Neural cell (in vitro differentiated cells): ENCODE measurements at regions not wholly inside any gene's neighbourhood (a gene's known extent, or its start where the extent isn't known, plus 50 kb on each side); places are given as distances from the start of the nearest gene placed in this dataset.

Source experiments
- H2AFZ ChIP-seq: fragments of 200-600, 300-800 bp; sonication (generic), shearing (Covaris generic); 2 replicates; pipeline ENCODE4 v1.6.0; 2014; ENCODE audit warnings: low read depth, mild to moderate bottlenecking, antibody characterized with exemption, low read length, moderate library complexity
- H3F3A ChIP-seq: fragments of 200-600 bp; shearing (Covaris generic); 2 replicates; pipeline ENCODE4 v1.6.1; 2016; ENCODE audit warnings: mild to moderate bottlenecking, moderate library complexity, mixed read lengths, antibody characterized with exemption, low read length; ENCODE audit not compliant: insufficient read depth, poor library complexity, severe bottlenecking
- H3K27ac ChIP-seq: fragments of 200-600, 300-800 bp; sonication (generic), shearing (Covaris generic); 2 replicates; pipeline ENCODE4 v1.5.1; 2014; ENCODE audit warnings: mild to moderate bottlenecking, low read length, moderate library complexity
- H3K27me3 ChIP-seq: fragments of 300-800, 200-600 bp; sonication (generic), shearing (Covaris generic); 2 replicates; pipeline ENCODE4 v1.6.0; 2014; ENCODE audit warnings: mild to moderate bottlenecking, low read depth, low read length, moderate library complexity; ENCODE audit not compliant: insufficient read depth
- H3K36me3 ChIP-seq: fragments of 300-800, 200-600 bp; sonication (generic), shearing (Covaris generic); 2 replicates; pipeline ENCODE4 v1.5.1; 2014; ENCODE audit warnings: mild to moderate bottlenecking, antibody characterized with exemption, low read length, moderate library complexity; ENCODE audit not compliant: insufficient read depth
- H3K4me2 ChIP-seq: fragments of 300-800, 200-600 bp; sonication (generic), shearing (Covaris generic); 2 replicates; pipeline ENCODE4 v1.6.0; 2014; ENCODE audit warnings: mild to moderate bottlenecking, low read length
- H3K4me3 ChIP-seq: fragments of 300-800, 200-600 bp; sonication (generic), shearing (Covaris generic); 2 replicates; pipeline ENCODE4 v1.5.1; 2014; ENCODE audit warnings: mild to moderate bottlenecking, low read length, moderate library complexity
- H3K79me2 ChIP-seq: fragments of 200-600 bp; shearing (Covaris generic); replicated peaks from 2 replicates; pipeline ENCODE4 v1.6.0; 2014; ENCODE audit warnings: mild to moderate bottlenecking, low read length, moderate library complexity; ENCODE audit not compliant: insufficient read depth
- H3K9ac ChIP-seq: fragments of 300-800, 200-600 bp; sonication (generic), shearing (Covaris generic); 2 replicates; pipeline ENCODE4 v1.6.1; 2016; ENCODE audit warnings: mild to moderate bottlenecking, low read length, mixed read lengths
- H3K9me2 ChIP-seq: fragments of 200-600 bp; shearing (Covaris generic); 2 replicates; pipeline ENCODE4 v1.6.1; 2016; ENCODE audit warnings: mild to moderate bottlenecking, low read length, mixed read lengths; ENCODE audit not compliant: insufficient read depth
- H3K9me3 ChIP-seq: fragments of 200-600, 300-800 bp; sonication (generic), shearing (Covaris generic); 2 replicates; pipeline ENCODE4 v1.6.1; 2016; ENCODE audit warnings: mild to moderate bottlenecking, mixed run types, low read length, moderate library complexity, mixed read lengths
- H4K20me1 ChIP-seq: fragments of 200-600 bp; shearing (Covaris generic); 2 replicates; pipeline ENCODE4 v1.6.1; 2016; ENCODE audit warnings: mild to moderate bottlenecking, mixed run types; ENCODE audit not compliant: insufficient read depth
- EP300 ChIP-seq: fragments of 450-650 bp; conservative IDR thresholded peaks from 2 replicates; pipeline ENCODE4 v1.6.1; 2014; ENCODE audit warnings: antibody characterized with exemption, mild to moderate bottlenecking, moderate library complexity; ENCODE audit not compliant: poor library complexity, severe bottlenecking
- EZH2 ChIP-seq: fragments of 200-600, 300-800 bp; shearing (Covaris generic), sonication (generic); IDR thresholded peaks from 2 replicates; pipeline ENCODE4 v1.6.1; 2014; ENCODE audit warnings: antibody characterized with exemption, low read length, borderline replicate concordance, mild to moderate bottlenecking; ENCODE audit not compliant: insufficient read depth, poor library complexity, severe bottlenecking
- MXI1 ChIP-seq: fragments of 450-650 bp; conservative IDR thresholded peaks from 2 replicates; pipeline ENCODE4 v1.6.1; 2014; ENCODE audit warnings: antibody characterized with exemption, mild to moderate bottlenecking; ENCODE audit not compliant: poor library complexity, severe bottlenecking
- POLR2AphosphoS5 ChIP-seq: IDR thresholded peaks from 2 replicates; pipeline ENCODE4 v1.6.1; 2012
- RAD21 ChIP-seq: fragments of 450-650 bp; conservative IDR thresholded peaks from 2 replicates; pipeline ENCODE4 v1.6.1; 2014; ENCODE audit warnings: antibody characterized with exemption, mild to moderate bottlenecking, moderate library complexity
- SMC3 ChIP-seq: fragments of 450-650 bp; conservative IDR thresholded peaks from 2 replicates; pipeline ENCODE4 v1.6.1; 2014; ENCODE audit warnings: antibody characterized with exemption, mild to moderate bottlenecking, moderate library complexity; ENCODE audit not compliant: poor library complexity
- TAF1 ChIP-seq: IDR thresholded peaks from 2 replicates; pipeline ENCODE4 v1.6.1; 2012; ENCODE audit warnings: low read depth
- TF ChIP-seq, protein P1 (sequence below): fragments of 450-650 bp; IDR thresholded peaks from 2 replicates; pipeline ENCODE4 v1.5.1; 2014; ENCODE audit warnings: antibody characterized with exemption, mild to moderate bottlenecking, moderate library complexity; ENCODE audit not compliant: poor library complexity, severe bottlenecking
- TF ChIP-seq, protein P2 (sequence below): IDR thresholded peaks from 2 replicates; pipeline ENCODE4 v1.6.1; 2012; ENCODE audit warnings: borderline replicate concordance

DNA sequence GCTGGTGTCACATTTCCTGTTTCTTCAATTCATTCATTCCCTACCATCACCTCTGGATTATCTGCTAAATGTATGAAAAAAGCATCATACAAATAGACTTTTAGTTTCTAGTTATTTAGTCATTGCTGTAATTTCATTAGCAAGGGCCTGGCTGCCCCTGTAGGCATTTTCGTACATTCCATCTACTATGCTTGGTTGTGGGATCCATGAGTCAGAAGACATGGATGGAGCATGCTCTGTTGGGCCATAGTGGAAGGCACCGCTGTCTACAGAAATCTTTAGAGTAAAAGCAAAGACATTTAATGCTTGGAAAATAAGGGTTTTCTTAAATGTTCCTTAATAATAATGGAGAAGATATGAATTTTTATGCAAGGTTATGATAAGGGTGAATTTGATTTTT, 324.8 kb upstream of the MEIS1 start:
- Histone ChIP-seq H3K4me3 (no peak overlapping the region), H3K79me2 (no peaks in the 10 kb centered on the region), H3F3A (no peaks in the 10 kb centered on the region), H3K9me3 (no peaks in the 10 kb centered on the region), H3K9me2 (no peaks in the 10 kb centered on the region), H4K20me1 (no peaks in the 10 kb centered on the region), H3K36me3 (no peaks in the 10 kb centered on the region), H3K27me3 (no peaks in the 10 kb centered on the region), H3K27ac (no peak overlapping the region), H3K9ac (no peak overlapping the region), H2AFZ (no peak overlapping the region), H3K4me2 (no peak overlapping the region)
- TF ChIP-seq SMC3: no peak
- no peak for TF ChIP-seq EZH2
- no peak for TF ChIP-seq MXI1
- TF ChIP-seq, protein P1, sequence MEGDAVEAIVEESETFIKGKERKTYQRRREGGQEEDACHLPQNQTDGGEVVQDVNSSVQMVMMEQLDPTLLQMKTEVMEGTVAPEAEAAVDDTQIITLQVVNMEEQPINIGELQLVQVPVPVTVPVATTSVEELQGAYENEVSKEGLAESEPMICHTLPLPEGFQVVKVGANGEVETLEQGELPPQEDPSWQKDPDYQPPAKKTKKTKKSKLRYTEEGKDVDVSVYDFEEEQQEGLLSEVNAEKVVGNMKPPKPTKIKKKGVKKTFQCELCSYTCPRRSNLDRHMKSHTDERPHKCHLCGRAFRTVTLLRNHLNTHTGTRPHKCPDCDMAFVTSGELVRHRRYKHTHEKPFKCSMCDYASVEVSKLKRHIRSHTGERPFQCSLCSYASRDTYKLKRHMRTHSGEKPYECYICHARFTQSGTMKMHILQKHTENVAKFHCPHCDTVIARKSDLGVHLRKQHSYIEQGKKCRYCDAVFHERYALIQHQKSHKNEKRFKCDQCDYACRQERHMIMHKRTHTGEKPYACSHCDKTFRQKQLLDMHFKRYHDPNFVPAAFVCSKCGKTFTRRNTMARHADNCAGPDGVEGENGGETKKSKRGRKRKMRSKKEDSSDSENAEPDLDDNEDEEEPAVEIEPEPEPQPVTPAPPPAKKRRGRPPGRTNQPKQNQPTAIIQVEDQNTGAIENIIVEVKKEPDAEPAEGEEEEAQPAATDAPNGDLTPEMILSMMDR: no peak
- TF ChIP-seq RAD21: no peak
- TF ChIP-seq, protein P2, sequence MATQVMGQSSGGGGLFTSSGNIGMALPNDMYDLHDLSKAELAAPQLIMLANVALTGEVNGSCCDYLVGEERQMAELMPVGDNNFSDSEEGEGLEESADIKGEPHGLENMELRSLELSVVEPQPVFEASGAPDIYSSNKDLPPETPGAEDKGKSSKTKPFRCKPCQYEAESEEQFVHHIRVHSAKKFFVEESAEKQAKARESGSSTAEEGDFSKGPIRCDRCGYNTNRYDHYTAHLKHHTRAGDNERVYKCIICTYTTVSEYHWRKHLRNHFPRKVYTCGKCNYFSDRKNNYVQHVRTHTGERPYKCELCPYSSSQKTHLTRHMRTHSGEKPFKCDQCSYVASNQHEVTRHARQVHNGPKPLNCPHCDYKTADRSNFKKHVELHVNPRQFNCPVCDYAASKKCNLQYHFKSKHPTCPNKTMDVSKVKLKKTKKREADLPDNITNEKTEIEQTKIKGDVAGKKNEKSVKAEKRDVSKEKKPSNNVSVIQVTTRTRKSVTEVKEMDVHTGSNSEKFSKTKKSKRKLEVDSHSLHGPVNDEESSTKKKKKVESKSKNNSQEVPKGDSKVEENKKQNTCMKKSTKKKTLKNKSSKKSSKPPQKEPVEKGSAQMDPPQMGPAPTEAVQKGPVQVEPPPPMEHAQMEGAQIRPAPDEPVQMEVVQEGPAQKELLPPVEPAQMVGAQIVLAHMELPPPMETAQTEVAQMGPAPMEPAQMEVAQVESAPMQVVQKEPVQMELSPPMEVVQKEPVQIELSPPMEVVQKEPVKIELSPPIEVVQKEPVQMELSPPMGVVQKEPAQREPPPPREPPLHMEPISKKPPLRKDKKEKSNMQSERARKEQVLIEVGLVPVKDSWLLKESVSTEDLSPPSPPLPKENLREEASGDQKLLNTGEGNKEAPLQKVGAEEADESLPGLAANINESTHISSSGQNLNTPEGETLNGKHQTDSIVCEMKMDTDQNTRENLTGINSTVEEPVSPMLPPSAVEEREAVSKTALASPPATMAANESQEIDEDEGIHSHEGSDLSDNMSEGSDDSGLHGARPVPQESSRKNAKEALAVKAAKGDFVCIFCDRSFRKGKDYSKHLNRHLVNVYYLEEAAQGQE: no peak
- no peak for TF ChIP-seq TAF1
- TF ChIP-seq POLR2AphosphoS5: no peak
- no peak for TF ChIP-seq EP300

DNA sequence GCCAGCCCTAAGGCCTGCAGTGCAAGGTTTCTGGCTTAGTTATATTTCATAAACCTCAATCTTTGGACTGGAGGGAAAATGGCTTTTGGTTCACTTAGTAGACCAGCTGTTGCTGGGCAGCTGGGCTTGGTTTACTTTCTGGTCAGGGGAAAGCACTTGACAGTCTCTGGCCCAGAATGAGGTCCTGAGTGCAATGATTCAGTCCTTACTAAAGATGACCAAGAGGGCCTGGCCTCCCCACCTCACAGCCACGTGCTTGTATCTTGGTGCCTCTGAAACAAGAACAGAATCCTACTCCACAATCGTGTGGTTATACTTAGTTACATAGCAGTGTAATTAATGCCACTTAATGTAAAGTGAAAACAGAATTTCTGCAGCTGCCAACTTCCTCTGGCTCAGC, 325.5 kb upstream of the MEIS1 start:
- Histone ChIP-seq H3K79me2 (no peaks in the 10 kb centered on the region), H2AFZ (no peak overlapping the region), H3K27ac (no peak overlapping the region), H3K36me3 (no peaks in the 10 kb centered on the region), H4K20me1 (no peaks in the 10 kb centered on the region), H3F3A (no peaks in the 10 kb centered on the region), H3K9me2 (no peaks in the 10 kb centered on the region), H3K27me3 (no peaks in the 10 kb centered on the region), H3K4me3 (no peak overlapping the region), H3K9me3 (no peaks in the 10 kb centered on the region), H3K9ac (no peak overlapping the region), H3K4me2 (no peak overlapping the region)
- TF ChIP-seq EZH2 (no peak), EP300 (no peak), POLR2AphosphoS5 (no peak), SMC3 (no peak), RAD21 (no peak), TAF1 (no peak), MXI1 (no peak)
- TF ChIP-seq, protein P1: no peak
- TF ChIP-seq, protein P2: no peak
